Endothelial cell of umbilical vein (primary cell): ENCODE measurements at regions not wholly inside any gene's neighbourhood (a gene's known extent, or its start where the extent isn't known, plus 50 kb on each side); places are given as distances from the start of the nearest gene placed in this dataset.

ENCODE experiments used
- BruUV-seq: library from RNA; stranded (reverse); fragments of 400-500 nt; replicated peaks from 2 replicates; lab custom pipeline; 2021; lab: Mats Ljungman, UMichigan
- CTCF ChIA-PET: fragments of 300-600, 350-600 bp; sonication (Branson Sonifier 250); formaldehyde crosslinking; loops from one replicate; lab custom pipeline; 2021; ENCODE audit warnings: antibody characterized with exemption, inconsistent platforms; lab: Charles Lee
- POLR2A ChIA-PET: fragments of 300-600, 350-600 bp; sonication (Branson Sonifier 250); formaldehyde crosslinking; loops from one replicate; lab custom pipeline; 2021; ENCODE audit warnings: antibody characterized with exemption, inconsistent platforms; lab: Charles Lee
- DNase-seq: peaks from one replicate; pipeline ENCODE4 v3.0.0-alpha.2; 2011; ENCODE audit warnings: low read depth, low spot score
- FAIRE-seq: peaks from 2 replicates; lab custom pipeline; 2011; peaks lifted over from hg19 to GRCh38; lab: Jason Lieb, UNC
- H2AFZ ChIP-seq: 2 replicates; pipeline ENCODE4 v1.6.0; 2012; ENCODE audit warnings: low read depth, low read length, control low read depth, inconsistent platforms
- H3K27ac ChIP-seq: 2 replicates; pipeline ENCODE4 v1.5.1; 2011; ENCODE audit warnings: low read depth, mild to moderate bottlenecking, control low read depth, low read length, moderate library complexity; ENCODE audit not compliant: insufficient read depth
- H3K27me3 ChIP-seq, 2 experiments: 2 replicates each; pipeline versions ENCODE4 v1.6.0 to v1.6.1; 2011; ENCODE audit warnings: low read length in 2 of 2, mixed read lengths in 1 of 2; ENCODE audit not compliant: control insufficient read depth in 2 of 2, insufficient read depth in 2 of 2
- H3K36me3 ChIP-seq, 2 experiments: 2 replicates in 1 of 2; 3 replicates in 1 of 2; pipeline ENCODE4 v1.5.1; 2011; ENCODE audit warnings: low read length in 2 of 2, mild to moderate bottlenecking in 1 of 2, moderate library complexity in 1 of 2; ENCODE audit not compliant: control insufficient read depth in 2 of 2, insufficient read depth in 2 of 2; ENCODE audit errors: extremely low read depth in 1 of 2
- H3K4me1 ChIP-seq: 3 replicates; pipeline ENCODE4 v1.5.1; 2011; ENCODE audit warnings: mild to moderate bottlenecking, low read length; ENCODE audit not compliant: control insufficient read depth, insufficient read depth; ENCODE audit errors: extremely low read depth
- H3K4me2 ChIP-seq: 2 replicates; pipeline ENCODE4 v1.6.1; 2011; ENCODE audit warnings: low read length, control low read depth, mixed read lengths; ENCODE audit not compliant: insufficient read depth
- H3K4me3 ChIP-seq, 3 experiments: fragments of 200-600 bp in 1 of 3; sonication (generic), shearing (Covaris generic) in 1 of 3; replicated peaks in 1 of 3; 2 replicates each; pipeline ENCODE4 v1.5.1; 2011 to 2016; ENCODE audit warnings: control low read depth in 3 of 3, low read length in 3 of 3, mild to moderate bottlenecking in 2 of 3, inconsistent platforms in 1 of 3, low read depth in 1 of 3, moderate library complexity in 1 of 3; ENCODE audit not compliant: insufficient read depth in 1 of 3
- H3K79me2 ChIP-seq: 2 replicates; pipeline ENCODE4 v1.6.0; 2012; ENCODE audit warnings: low read length, inconsistent platforms; ENCODE audit not compliant: control insufficient read depth, insufficient read depth
- H3K9ac ChIP-seq: replicated peaks from 2 replicates; pipeline ENCODE3; 2011; ENCODE audit warnings: low read length, control low read depth; ENCODE audit not compliant: insufficient read depth; ENCODE audit errors: extremely low read depth
- H3K9me1 ChIP-seq: replicated peaks from 3 replicates; pipeline ENCODE4 v1.6.0; 2011; ENCODE audit warnings: mild to moderate bottlenecking, low read length; ENCODE audit not compliant: control insufficient read depth, insufficient read depth; ENCODE audit errors: extremely low read depth
- H3K9me3 ChIP-seq: replicated peaks from 2 replicates; pipeline ENCODE4 v1.5.1; 2012; ENCODE audit warnings: low read length, inconsistent platforms; ENCODE audit not compliant: control insufficient read depth, insufficient read depth
- H4K20me1 ChIP-seq: replicated peaks from 2 replicates; pipeline ENCODE3; 2011; ENCODE audit warnings: mild to moderate bottlenecking, low read length; ENCODE audit not compliant: control insufficient read depth, insufficient read depth; ENCODE audit errors: extremely low read depth
- EZH2 ChIP-seq: IDR thresholded peaks from 2 replicates; pipeline ENCODE4 v1.6.1; 2012; ENCODE audit warnings: borderline replicate concordance, low read depth, mild to moderate bottlenecking, moderate library complexity, low read length, inconsistent platforms; ENCODE audit not compliant: severe bottlenecking
- FOS ChIP-seq: IDR thresholded peaks from 2 replicates; pipeline ENCODE4 v1.6.1; 2011; ENCODE audit warnings: mild to moderate bottlenecking, low read length, moderate library complexity, borderline replicate concordance; ENCODE audit not compliant: insufficient read depth
- GATA2 ChIP-seq: IDR thresholded peaks from 2 replicates; pipeline ENCODE4 v1.7.0; 2011; ENCODE audit warnings: low read depth, mild to moderate bottlenecking, moderate library complexity, mixed read lengths, low read length; ENCODE audit not compliant: insufficient read length, insufficient read depth
- JUN ChIP-seq: IDR thresholded peaks from 2 replicates; pipeline ENCODE4 v1.6.1; 2011; ENCODE audit warnings: borderline replicate concordance, low read depth; ENCODE audit not compliant: insufficient read length, insufficient read depth
- MYC ChIP-seq: IDR thresholded peaks from one replicate; pipeline ENCODE4 v1.6.1; 2011; ENCODE audit warnings: mild to moderate bottlenecking, low read depth, low read length
- POLR2A ChIP-seq: IDR thresholded peaks from 2 replicates; pipeline ENCODE4 v1.6.1; 2012; ENCODE audit warnings: low read depth, mild to moderate bottlenecking, control low read depth, low read length
- POLR2AphosphoS5 ChIP-seq: IDR thresholded peaks from 2 replicates; pipeline ENCODE4 v1.6.1; 2012; ENCODE audit warnings: low read depth, mild to moderate bottlenecking, control low read depth, low read length, moderate library complexity; ENCODE audit not compliant: insufficient read depth
- dilution Hi-C: fragments of 300-500 bp; cut with MboI; formaldehyde crosslinking; loops from one replicate; pipeline ENCODE4 v1.15.0; 2019; ENCODE audit warnings: low sequenced_read_pairs; ENCODE audit not compliant: extremely low pct_ligation_motif_present
- intact Hi-C: fragments of 100-400 bp; cut with micrococcal nuclease; formaldehyde crosslinking; loops from one replicate; pipeline ENCODE4 v1.10.0; 2022
- TF ChIP-seq, protein P1 (sequence below), 2 donors: IDR thresholded peaks; 1 replicate in 1 of 2; 2 replicates in 1 of 2; pipeline ENCODE4 v1.5.1; 2011; ENCODE audit warnings: low read length in 2 of 2, mild to moderate bottlenecking in 2 of 2, moderate library complexity in 2 of 2, control low read depth in 1 of 2, inconsistent platforms in 1 of 2, low read depth in 1 of 2; ENCODE audit not compliant: insufficient read depth in 1 of 2; ENCODE audit errors: extremely low read depth in 1 of 2
- TF ChIP-seq, protein P2 (sequence below): IDR thresholded peaks from 2 replicates; pipeline ENCODE4 v1.6.1; 2011; ENCODE audit not compliant: insufficient read depth, insufficient read length

DNA sequence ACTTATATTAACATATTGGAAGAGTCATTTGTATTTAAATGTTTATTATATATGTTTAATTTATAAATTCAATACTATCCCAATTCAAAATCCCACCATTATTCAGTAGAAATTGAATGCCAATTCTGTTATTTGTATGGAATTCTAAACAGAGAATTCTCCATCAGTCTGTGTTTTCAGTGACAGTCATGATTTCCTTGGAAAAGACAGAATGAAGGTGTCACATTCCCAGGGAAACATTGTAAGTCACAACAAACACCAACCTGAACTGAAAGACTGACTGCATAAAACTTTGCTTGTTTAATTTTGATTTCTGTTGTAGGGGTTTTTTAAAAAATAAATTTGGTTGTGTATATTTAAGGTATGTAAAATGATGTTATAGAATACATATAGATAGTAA is 769.8 kb upstream of the BCHE start:
- dilution Hi-C loops (no loop called here), intact Hi-C loops (no loop called here)
- FAIRE-seq (no peak), DNase-seq (no peak)
- no peaks in the 10 kb centered on the region for H3K79me2 ChIP-seq
- no peak overlapping the region for H3K4me2 ChIP-seq
- no peaks in the 10 kb centered on the region for H4K20me1 ChIP-seq
- no peak overlapping the region for H3K4me3 ChIP-seq
- H3K9me3 ChIP-seq = no peaks in the 10 kb centered on the region
- H3K27ac ChIP-seq = no peak overlapping the region
- no peaks in the 10 kb centered on the region for H3K4me1 ChIP-seq
- POLR2A ChIA-PET = no interaction called here
- CTCF ChIA-PET = no interaction called here
- TF ChIP-seq MYC (no peak), EZH2 (no peak), POLR2A (no peak), FOS (no peak), POLR2AphosphoS5 (no peak), GATA2 (no peak), JUN (no peak)
- TF ChIP-seq, protein P1, sequence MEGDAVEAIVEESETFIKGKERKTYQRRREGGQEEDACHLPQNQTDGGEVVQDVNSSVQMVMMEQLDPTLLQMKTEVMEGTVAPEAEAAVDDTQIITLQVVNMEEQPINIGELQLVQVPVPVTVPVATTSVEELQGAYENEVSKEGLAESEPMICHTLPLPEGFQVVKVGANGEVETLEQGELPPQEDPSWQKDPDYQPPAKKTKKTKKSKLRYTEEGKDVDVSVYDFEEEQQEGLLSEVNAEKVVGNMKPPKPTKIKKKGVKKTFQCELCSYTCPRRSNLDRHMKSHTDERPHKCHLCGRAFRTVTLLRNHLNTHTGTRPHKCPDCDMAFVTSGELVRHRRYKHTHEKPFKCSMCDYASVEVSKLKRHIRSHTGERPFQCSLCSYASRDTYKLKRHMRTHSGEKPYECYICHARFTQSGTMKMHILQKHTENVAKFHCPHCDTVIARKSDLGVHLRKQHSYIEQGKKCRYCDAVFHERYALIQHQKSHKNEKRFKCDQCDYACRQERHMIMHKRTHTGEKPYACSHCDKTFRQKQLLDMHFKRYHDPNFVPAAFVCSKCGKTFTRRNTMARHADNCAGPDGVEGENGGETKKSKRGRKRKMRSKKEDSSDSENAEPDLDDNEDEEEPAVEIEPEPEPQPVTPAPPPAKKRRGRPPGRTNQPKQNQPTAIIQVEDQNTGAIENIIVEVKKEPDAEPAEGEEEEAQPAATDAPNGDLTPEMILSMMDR (IDR thresholded peaks at IDR 0.05; ENCODE audit: extremely low read depth in 1 of 2, insufficient read depth in 1 of 2, low read depth in 1 of 2, low read length in 2 of 2) = no peak
- TF ChIP-seq, protein P2, sequence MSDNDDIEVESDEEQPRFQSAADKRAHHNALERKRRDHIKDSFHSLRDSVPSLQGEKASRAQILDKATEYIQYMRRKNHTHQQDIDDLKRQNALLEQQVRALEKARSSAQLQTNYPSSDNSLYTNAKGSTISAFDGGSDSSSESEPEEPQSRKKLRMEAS = no peak
- no peak overlapping the region for H2AFZ ChIP-seq
- no peaks in the 10 kb centered on the region for H3K27me3 ChIP-seq
- no TSS peak for BruUV-seq
- no peak overlapping the region for H3K9ac ChIP-seq
- no peaks in the 10 kb centered on the region for H3K36me3 ChIP-seq
- H3K9me1 ChIP-seq = no peaks in the 10 kb centered on the region
